NOMO-1 treated with dmso at 0.1 percent for 144 hours (cell line): ENCODE measurements at regions not wholly inside any gene's neighbourhood (a gene's known extent, or its start where the extent isn't known, plus 50 kb on each side); places are given as distances from the start of the nearest gene placed in this dataset.
"Not testable (repeated sequence)": the region's sequence is repeated elsewhere in the genome, so short reads cannot be mapped to it uniquely, and the experiment has no call there.

Source experiments
- DNase-seq: peaks from one replicate; lab custom pipeline; 2025; ENCODE audit not compliant: unreplicated experiment; lab: John Stamatoyannopoulos, UW

GRCh38 chr14:57150449-57150848 lies 118.3 kb downstream of the EXOC5 start:
- DNase-seq, result no peak

DNA sequence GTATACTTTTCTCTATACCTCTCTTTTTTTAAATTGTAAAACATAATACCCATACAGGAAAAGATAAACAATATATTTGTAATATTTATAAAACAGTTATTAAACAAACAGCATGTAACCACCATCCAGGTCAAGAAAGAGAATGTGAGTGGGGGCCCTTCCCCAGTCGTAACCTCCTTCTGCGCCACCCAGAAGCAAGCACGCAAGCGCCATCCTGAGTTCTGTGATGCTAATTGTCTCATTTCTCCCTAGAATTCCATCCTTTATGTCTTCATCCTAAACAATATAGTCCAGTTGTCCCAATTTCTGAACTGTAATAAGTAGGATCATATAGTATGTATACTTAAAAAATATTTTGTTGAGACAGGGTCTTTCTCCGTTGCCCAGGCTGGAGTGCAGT lies 129.5 kb downstream of the EXOC5 start:
- no peak for DNase-seq

DNA sequence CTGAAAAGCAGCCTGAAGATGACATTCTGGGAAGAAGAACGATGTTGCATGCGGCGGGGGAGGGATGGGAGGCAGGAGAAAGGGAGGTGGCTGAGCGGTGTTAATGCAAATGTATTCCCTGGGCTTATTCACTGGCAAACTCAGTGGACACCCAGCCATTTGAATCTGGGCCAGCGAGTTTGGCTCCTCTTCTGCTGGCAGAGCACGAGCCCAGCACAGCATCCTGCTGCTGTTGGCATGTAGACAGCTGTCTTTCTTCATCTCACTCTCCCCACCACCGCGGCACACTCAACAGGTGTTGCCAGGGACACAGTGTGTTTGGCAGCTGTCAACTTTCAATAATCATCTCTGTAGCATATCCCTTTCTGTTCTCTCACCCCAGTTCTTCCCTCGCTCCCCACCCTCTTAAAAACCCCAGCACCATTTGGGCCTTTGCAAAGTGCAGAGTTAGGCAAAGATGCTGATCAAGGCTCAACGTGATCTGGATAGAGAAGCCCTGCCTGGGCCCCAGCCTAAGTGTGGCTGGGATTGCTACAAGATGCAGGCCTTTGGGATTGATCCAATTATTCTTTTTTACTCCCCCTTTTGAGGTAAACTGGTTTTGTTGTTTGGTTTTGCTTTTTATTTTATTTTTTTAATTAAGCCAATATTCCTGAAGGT lies 131.9 kb downstream of the EXOC5 start:
- DNase-seq, result no peak

DNA sequence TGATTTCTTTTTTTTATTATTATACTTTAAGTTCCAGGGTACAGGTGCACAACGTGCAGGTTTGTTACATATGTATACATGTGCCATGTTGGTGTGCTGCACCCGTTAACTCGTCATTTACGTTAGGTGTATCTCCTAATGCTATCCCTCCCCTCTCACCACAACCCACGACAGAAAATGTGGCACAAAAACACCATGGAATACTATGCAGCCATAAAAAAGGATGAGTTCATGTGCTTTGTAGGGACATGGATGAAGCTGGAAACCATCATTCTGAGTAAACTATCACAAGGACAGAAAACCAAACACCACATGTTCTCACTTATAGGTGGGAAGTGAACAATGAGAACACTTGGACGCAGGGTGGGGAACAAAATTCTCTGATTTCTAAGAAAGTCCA lies 140.9 kb downstream of the EXOC5 start:
- not testable (repeated sequence) for DNase-seq

- DNase-seq, result no peak
These were observed 146.6 kb downstream of the EXOC5 start for GRCh38 chr14:57122129-57122528.

GRCh38 chr14:57112072-57112807 lies 156.5 kb downstream of the EXOC5 start:
- DNase-seq, result not testable (repeated sequence)

DNA sequence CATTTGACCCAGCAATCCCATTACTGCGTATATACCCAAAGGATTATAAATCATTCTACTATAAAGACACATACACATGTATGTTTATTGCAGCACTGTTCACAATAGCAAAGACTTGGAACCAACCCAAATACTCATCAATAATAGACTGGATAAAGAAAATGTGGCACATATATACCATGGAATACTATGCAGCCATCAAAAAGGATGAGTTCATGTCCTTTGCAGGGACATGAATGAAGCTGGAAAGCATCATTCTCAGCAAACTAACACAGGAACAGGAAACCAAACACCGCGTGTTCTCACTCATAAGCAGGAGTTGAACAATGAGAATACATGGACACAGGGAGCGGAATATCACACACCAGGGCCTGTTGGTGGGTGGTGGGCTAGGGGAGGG lies 158.3 kb downstream of the EXOC5 start:
- not testable (repeated sequence) for DNase-seq

DNA sequence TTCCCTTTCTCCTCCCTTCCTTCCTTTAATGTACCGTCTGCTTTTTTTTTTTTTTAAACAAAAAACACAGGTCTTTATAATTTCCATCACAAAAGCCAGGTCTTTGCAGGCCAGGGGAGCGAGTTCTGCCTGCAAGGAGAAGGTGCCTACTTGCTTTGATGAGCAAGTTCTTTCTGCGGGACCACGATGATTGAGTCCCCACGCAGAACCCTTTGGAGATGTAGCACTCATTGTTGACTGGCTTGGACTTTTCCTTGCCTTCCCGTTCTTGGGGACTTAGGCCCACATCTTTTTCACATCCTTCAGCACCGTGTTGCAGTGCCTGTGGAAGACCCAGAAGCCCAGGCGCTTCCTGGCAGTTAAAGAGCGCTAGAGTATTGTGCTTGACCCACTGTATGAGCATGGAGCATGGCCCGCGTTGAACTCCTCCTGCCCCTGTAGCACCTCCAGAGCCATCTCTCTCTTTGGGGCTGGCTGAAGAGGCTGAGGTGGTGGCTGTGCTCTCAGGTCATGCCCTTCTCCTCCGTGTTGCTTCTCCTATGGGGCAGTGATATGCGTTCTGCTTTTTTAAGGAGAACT lies 177.6 kb downstream of the EXOC5 start:
- DNase-seq, result no peak

GRCh38 chr14:57089901-57090300 lies 178.8 kb downstream of the EXOC5 start:
- no peak for DNase-seq

DNA sequence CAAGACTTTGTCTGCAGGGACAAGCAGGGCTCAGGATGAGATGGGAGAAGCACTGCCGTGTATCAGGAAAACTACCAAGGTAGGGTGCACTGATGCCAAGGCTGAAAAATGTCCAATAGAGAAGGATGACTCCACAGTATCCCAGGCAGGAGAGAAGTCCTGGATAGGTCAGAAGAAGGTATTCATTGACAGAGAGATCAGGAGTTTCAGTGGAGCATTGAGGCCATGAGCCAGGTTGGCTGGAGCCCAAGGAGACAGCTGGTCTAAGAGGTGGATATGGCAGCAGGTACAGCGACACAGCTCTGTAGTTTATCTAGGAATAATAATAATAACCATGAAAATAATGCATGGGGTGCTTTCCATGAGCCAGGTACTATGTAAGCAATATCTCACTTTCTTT lies 180.9 kb downstream of the EXOC5 start:
- no peak for DNase-seq

DNA sequence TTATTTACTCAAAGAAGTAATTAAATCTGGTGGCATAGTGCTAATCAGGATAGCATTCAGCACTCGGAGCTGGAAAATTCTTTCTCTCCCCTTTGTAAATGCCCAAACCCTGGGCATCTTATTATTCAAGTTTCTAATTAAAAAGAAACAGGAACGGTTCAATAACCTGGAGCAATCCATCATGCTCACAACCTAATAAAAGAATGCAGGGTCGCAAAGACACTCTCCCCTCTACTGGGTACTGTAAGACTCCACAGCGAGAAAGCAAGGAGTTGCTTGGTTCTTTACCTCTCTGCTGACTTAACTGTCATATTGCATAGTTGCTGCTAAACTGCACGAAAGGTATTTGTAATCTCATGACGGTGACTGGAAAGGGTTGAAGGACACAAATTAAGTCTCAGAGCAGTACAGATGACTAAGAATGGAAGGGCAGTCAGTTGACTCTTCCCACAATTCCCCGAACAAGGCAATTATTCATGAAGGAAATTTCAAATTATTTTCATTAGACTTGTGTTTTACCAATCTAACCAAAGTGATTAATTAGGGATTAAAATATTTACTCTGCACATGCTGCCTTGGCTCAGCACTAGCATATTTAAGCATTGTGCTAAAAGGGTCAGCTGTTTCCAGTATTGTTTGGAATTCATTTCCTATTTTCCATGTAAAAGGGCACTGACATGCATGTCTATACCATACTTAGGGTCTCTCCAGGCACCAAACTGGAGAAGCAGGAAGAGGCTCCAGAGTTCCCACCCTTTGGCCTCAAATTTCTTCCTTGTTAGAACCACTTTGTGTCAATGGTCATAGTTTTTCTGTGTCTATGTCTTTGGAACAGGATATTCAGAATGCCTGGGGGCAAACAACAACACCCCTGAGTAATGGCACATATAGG lies 182.2 kb downstream of the EXOC5 start:
- no peak for DNase-seq

GRCh38 chr14:57085801-57086200 lies 182.9 kb downstream of the EXOC5 start:
- no peak for DNase-seq

DNA sequence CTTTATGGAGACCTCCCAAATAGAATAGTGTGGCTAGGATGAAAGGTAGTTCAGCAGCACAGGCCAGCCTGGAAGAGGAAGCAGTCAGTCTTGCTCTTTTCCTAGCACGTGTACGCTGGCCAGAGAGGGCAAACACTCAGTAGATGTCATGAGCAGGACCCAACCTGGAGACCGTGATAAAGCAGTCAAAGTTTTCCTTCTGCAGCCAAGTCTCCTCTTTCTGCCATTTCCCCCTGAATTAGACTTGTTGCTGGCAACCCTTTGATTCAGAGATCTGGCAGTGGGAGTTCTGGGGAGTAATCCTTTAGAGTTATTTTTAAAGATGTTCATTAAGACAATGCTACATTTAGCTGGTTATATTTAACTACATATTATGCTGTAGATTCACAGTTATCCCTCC lies 183.7 kb downstream of the EXOC5 start:
- DNase-seq, result no peak

DNA sequence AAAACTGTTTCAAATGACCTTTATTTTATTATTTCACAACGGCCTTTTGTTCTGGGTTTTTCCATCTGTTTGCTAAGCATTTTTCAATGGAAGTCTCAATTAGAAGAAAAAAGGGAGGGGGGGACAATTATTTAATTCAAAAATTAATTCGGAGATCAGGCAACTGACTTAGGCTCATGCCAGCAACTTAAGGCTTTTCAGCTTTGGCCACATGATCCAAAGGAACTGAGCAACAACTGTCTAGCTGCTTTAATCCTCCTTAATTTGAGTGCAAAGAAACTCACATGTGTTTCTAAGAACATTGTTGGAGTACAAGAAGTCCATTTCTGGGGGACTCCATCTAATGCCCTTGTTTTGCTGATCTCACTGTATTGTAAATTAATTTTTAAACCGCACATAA lies 188.0 kb downstream of the EXOC5 start:
- DNase-seq, result no peak

DNA sequence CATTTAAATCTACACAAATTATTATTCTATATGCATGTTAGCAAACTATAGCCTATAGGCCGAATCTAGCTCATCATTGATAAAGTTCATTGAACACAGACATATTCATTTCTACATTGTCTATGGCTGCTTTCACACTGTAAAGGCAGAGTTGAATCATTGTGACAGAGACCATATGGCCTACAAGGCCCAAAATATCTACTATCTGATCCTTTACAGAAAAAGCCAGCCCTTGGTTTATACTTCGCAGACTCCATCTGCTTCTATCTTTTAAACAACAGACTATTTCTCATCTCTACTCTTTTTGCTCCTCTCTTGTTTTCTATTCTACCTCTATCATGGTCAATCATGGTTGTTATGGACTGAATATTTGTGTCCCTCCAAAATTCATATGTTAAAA lies 190.7 kb downstream of the EXOC5 start:
- DNase-seq, result no peak

DNA sequence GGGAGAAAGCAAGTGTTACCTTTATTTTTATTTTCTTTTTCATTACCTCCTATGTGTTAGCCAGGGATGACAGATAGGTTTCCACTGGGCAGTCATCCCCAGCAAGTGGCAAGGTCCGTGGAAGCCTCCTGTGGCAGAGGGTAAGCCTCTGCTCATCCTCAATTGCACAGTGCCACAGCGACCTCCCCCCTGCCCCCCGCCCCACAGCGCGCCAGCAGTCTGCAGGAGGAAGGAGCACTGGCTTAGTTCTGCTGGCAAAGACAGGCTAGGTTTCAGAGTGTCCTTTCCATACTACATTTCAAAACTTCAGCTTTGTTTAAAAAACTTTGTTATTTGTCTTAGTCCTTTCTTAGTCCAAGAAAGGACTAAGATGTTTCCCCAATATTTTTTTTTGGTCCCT lies 194.7 kb downstream of the EXOC5 start:
- DNase-seq, result no peak

DNA sequence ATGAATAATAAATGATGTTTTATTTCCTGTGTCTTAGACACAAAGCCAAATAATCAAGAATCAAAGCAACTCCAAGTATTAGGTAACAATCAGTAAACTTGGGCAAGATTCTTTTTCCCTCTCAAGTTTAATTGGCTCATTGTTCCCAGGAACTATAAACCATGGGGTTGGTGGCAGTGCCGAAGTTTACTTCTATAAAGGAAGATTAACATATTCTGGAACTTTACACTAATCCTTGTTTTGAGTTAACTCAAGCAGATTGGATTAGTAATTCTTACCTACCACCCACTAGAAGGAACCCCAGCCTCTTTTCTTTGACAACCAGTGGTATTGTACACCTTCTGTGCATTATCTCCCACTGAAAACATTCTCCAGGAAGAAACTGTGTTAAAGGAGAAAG lies 197.1 kb downstream of the EXOC5 start:
- no peak for DNase-seq

DNA sequence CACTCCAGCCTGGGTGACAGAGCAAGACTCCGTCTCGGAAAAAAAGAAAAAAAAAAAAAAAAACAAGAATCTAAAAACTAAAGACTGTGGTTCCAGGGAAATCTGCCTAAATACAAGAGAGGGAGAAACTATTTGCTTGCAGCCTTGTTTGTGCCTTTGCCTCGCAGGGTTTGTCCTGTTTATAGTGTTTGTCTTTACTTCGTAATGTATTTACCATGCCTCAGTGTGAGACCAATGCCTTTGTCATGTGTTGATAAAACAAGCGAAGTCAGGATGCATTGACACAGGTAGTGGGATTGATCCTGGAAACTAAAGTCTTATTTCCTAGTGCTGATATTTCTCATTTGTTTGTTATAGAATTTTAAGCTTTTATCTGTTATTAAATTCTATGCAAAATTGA lies 199.0 kb downstream of the EXOC5 start:
- DNase-seq, result no peak

- no peak for DNase-seq
These were observed 200.2 kb downstream of the EXOC5 start for GRCh38 chr14:57068511-57068910.

DNA sequence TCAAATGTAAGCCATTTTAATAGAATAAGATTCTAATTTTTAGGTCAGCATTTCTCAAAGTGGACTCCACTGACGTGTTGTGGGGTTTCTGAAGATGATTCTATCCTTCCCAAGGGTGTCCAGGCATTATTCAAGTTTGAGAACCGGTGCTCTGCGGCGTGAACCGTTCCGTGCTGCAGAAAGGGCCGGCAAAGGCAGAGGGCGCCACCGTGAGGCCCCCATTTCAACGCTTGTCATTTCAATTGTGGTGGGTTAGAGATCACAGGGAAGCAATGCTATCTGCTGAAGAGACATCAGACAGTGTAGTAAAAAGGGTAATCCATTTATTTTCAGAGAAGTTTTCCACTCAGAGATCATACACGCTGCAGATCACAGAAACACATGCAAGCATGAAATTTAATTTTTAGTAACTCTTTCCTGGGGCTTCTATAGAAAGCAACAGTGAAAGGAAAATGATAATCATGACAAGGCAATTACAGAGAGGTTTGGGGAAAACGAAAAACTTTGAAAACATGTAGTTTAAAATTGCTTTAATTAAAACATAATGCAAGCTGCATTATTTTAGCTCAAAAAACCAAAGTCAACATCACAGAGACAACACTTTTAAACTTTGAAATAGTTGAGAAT lies 201.7 kb downstream of the EXOC5 start:
- DNase-seq, result peak; percentile 11

DNA sequence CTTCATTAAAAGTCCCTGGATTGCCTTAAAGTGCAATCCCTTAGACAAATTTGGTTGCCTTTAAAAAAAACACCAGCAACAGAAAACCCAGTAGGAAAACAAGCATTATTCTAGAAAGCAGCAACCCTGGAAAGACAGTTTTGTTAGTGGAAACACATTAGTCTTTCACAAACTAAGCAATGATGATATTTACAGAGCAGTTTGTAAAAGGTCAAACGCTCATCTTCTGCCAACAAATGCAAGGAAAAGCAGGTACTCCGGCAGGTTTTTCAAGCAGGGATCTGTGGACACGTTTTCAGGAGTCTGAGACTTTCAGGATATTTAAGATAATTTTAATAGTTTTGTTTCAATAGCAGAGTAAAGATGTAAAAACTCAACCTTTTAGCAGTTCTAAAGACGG lies 202.2 kb downstream of the EXOC5 start:
- no peak for DNase-seq
